Stimulated activated CD8-positive, alpha-beta memory T cell treated with anti-CD3 and anti-CD28 coated beads, Interleukin-15, amount 100 ng/mL, for 1 hour (primary cell): ENCODE measurements at regions not wholly inside any gene's neighbourhood (a gene's known extent, or its start where the extent isn't known, plus 50 kb on each side); places are given as distances from the start of the nearest gene placed in this dataset.
"Not testable (repeated sequence)": the region's sequence is repeated elsewhere in the genome, so short reads cannot be mapped to it uniquely, and the experiment has no call there.

ENCODE experiments used
- DNase-seq: peaks from one replicate; pipeline ENCODE4 v3.0.0-alpha.2; 2020; ENCODE audit warnings: low read depth

DNA sequence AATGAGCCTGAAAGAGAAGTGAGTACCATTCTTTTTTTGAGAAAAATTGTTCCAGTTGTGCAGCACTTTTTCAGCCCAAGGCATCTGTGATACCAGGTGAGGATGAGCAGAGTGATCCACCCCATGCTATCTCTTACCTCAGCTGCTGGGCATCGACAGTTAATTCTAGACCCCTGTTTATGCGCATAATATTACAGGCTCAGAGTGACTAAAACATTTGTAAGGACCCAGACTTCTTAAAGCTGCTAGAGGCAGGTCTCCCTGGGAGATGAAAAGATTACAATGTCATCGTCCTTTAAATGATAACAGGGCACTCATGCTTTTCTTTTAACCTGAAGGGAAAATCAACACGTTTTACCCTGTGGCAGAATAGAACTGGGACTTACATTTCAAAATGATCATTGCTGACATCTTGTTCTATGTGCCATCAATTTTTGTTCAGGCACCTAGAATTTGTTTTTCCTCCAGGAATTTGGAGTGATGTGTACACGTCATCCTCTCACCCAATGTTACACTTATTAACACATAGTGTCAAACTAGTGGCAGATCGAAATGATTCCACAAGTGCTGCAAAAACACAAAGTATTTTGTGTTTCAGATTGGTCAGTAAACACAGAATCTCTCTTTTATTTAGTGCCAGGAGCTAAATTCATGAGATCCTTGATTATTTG, 684.6 kb downstream of the UTRN start:
- no peak for DNase-seq

DNA sequence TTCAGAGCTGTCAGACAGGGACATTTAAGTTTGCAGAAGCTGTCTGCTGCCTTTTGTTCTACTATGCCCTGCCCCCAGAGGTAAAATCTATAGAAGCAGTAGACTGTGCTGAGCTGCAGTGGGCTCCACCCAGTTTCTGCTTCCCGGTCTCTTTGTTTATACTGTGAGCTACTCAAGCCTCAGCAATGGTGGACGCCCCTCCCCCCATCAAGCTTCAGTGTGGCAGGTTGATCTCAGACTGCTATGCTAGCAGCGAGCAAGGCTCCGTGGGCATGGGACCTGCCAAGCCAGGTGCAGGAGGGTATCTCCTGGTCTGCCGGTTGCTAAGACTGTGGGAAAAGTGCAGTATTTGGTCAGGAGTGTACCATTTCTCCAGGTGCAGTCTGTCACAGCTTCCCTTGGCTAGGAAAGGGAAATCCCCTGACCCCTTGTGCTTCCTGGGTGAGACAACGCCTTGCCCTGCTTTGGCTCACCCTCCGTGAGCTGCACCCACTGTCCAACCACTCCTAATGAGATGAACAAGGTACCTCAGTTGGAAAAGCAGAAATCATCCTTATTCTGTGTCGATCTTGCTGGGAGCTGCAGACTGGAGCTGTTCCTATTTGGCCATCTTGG, 692.2 kb downstream of the UTRN start:
- DNase-seq = not testable (repeated sequence)

DNA sequence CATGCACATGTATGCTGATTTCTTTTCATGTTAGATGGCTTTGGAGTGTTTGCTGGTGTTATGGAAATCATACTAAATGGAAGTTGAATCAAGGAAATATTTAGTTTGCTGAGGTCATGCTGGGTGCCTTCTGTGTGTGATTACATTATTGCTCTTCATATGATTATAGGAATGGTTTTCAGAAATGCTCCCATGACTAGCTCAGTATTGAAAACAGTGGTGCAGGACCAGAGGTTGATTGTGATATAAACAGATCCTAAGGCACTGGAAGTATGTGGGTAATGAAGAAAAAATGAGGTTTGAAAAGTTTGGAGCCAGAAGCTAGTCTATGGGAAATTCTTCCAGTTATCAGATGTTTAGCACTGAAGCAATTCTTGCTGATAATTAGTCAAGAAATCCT, 693.1 kb downstream of the UTRN start:
- DNase-seq = no peak

DNA sequence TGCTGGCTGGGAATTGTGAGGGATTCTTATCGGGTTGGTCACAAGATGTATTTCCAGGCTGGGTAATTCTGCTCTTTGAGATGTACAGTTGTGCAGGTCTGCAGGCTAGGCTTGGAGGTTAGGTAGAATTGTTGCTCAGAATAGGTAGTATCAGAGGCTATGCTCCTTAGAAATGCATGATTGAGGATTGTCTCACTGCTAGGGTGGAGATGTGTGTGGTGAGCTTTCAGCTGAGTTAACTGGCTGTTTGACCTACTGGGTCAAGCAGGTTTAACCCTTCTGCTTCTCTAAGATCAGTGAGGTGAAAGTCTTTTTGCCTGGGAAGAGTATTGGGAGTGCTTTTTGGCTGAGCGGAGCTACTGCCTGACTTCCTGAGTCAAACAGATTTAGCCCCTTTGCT, 701.1 kb downstream of the UTRN start:
- DNase-seq = no peak

DNA sequence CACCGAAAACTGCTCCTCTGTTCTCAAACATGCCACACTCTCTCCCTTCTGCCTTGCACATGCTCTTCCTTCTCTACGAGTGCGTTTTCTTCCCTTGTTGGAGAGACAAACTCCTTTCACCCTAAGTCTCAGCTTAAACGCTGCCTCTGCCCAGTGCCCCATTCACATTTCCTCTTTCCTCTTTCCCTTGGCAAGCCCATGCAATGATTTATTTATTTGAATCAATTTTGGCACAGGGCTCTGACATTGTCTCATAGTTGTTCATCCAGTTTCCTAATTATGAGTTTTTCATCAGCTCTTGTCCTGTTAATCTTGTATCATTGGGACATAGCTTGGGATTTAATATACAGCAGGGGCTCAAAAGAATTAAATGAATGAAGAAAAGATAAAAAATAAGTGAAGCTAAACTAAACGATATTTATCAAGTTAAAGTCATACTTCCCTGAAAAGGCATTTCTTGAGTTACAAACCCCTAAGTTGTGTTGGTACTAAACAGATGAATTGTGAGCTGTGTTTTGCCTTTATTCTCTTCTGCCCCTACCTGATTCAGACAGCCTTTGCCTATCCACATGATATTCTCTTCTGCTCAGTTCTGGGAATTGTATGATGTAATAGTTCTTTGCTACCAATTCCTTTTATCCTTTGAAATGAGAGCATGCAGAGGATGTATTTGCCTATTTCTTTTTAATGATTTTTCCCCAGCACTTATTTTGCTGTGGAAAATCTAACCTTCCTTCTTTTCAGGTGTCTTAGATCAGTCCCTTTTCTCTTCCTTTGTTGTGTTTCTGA, 704.4 kb downstream of the UTRN start:
- DNase-seq = no peak

DNA sequence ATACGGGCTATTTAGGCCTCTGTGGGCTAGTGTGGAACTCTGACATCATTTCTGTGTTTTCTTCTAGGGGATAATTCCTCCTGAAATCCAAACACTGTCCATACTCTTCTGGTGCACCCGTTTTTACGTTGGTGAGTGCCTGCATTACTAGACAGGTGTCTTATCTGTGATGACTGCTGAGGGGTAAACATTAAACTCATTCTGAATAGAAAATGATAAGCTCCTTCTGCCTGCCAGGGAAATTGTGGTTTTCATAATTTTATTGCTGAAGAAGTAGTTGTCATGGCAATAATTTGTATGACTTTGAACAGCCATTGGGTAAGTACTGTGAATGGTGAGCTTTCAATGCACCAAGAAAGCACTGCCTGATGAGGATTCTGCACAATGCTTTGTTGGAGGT, 705.6 kb downstream of the UTRN start:
- DNase-seq = no peak

DNA sequence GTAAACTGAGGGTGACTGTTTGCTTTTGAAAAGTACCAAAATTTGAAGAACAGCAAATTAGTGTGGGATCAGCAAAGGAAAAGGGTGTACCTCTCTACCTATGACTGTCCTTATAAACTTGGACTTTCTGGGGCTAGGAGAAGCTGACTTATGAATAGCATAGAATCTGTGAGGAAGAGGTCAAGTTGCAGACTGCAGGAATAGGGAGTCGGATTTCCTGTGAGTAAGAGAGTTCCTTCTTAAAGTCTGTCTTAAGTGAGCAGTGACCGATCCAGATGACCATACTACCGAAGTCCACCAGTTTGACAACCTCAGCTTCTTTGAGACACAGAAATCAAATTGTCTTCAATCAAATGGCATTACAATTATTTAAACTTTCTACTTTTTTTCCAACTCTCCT, 708.7 kb downstream of the UTRN start:
- DNase-seq = no peak

DNA sequence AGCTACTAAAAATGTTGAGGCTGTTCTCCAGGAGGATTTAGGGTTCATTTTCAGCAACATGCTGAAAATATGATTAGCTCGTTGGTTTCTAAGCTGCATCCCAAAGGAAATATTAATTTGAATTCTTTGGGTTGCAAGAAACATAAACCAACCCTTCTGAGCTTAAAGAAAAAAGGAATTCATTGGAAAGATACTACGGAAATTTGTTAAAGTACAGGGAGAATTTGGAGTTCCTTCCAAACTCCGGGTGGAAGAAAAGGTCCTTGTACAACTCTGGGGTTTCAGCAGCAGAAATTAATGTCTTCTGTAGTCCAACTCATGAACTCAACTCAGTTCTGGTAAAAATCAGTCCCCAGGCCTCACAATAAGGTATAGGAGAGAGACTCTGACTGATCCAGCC, 712.9 kb downstream of the UTRN start:
- DNase-seq = no peak

DNA sequence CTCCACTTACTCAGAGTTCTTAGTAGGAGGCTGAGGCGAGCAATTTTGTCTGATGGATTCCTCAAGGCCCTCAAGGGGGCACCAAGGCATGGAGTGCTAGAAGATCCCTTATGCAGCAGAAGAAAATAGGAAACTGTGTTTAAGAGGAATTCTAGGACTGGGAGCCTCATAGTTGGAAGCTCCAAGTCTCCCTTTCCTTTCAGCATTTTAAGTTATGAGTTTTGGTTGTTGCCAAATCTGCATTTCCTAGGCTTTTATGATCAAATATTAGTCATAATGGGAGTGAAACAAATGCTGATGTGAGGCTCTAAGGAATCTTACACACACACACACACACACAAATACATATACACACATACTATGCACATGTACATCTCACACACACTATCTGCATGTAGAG, 714.0 kb downstream of the UTRN start:
- DNase-seq = no peak

DNA sequence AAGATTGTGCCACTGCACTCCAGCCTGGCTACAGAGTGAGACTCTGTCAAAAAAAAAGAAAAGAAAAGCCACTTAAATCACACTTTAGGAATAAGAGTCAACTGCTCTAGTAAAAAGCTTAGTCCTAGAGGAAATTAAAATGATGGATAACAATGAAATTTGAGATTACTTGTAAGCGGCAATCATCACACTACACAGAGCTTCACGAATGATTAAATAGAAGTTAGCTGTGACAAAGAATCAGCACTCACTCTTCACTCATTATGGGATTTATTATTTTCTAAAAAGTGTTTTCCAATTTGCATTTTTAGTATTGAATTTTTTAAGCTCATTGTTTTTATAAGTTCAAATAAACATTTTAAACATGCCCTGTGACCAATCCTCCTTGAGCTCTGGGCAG, 718.0 kb downstream of the UTRN start:
- DNase-seq = no peak

DNA sequence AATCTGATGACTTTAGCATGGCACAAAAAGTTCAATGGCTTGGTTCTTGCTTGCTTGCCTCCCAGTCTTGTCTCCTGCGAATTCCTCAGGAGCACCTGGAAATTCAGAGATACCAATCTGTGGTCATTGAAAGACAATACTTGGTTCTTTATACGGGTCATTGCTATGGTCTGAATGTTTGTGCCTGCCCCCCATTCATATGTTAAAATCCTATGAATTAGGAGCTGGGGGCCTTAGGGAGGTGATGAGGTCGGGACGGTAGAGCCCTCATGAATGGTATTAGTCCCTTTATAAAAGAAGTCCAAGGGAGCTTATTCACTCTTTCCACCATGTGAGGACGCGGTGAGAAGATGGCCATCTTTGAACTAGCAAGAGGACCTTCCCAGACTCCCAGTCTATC, 721.8 kb downstream of the UTRN start:
- DNase-seq = no peak

DNA sequence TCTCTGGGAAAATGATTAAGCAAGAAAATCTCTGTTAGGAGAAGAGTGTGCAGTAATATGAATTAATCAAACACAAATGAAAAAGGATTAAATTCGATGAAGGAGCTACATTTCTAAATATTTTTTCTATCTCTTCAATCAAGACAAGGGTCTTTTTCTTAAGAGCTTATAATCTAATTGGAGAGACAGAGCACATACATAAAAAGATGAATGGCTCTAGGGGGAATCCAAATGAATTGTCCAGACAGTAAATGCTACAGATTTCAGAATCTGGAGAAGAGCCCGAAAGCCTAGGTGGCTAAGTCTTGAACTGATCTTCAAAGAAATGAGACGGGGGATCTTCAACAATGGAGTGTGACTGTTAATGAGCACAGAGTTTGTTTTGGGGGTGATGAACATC, 723.6 kb downstream of the UTRN start:
- no peak for DNase-seq

DNA sequence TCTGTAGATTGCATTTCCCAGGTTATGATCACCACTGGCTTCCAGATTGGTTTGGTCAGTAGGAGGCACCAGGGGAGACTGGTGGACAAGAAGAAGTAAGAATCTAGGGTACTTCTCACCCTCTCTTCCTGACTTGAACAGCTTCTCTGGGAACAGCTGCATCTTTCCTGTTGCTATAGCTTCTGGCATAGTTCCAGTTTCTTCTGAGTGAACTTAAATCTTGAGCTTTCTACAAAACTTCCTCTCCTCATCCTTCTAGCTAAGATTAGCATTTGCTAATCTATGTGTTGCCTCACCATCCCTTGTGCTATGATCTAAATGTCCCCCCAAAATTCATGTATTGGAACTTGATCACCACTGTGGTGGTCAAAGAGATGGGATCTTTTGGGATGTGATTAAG, 724.6 kb downstream of the UTRN start:
- DNase-seq = no peak

DNA sequence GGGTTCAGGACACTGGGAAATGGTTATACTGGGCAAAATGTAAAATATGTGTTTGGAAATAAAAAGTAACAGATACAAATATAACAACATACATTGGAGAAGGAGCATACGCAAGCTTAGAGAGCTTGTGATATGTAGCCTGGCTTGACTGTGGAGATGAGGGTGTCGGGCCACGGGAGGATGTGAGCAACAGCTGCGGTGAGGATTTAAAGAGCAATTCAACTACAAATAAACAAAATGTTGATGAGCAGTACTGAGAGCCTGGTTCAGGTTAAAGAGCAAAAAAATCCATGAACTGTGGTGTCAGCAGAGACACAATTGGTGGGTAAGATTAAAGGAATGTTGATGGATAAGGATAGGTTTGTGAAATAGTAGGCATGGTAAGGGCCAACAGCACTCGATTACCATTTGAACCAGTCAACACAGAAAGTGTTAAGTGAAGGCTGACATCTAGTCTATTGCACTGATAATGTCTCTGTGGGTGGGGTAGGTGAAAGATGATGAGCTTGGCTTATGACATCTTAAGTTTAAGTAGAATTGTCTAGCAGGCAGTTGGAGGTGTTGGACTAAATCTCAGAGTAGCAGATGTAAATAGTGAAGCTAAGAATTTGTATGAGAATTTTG, 723.2 kb downstream of the EPM2A start:
- no peak for DNase-seq

DNA sequence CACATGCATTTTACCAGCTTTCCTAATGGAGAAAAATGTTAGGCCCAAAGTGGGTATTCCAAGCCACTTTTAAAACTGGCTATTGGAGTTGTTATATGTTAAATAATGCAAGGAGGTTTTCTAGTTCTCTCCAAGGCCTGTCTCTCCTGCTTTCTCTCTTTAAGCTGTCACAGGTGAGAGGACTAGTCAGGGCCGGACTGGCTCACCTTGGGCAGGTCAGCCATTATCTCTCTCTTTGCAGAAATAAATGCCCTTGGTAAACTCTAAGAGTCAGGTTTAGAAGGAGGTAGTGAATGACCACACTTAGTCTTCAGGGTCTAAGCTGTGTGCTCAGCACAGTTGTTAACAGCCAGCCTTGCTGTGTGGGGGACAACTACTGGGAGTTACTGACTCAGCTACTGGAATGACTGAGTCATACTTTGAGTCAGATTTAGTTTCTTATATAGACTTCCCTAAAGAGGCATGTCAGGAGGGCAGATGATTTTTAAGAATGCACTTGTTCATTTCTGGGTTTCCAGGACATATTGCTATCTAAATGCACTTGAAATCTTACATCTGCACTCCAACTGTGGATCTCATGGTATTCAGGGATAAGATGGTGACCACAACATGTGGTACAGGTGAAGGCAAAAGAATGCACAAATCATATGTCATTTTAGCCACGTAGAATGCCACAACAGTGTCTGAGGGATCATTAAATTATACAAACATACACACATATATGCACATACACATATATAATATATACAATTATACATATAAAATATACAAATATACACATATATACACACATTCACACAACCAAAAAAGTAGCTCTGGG, 719.4 kb downstream of the EPM2A start:
- DNase-seq = no peak

DNA sequence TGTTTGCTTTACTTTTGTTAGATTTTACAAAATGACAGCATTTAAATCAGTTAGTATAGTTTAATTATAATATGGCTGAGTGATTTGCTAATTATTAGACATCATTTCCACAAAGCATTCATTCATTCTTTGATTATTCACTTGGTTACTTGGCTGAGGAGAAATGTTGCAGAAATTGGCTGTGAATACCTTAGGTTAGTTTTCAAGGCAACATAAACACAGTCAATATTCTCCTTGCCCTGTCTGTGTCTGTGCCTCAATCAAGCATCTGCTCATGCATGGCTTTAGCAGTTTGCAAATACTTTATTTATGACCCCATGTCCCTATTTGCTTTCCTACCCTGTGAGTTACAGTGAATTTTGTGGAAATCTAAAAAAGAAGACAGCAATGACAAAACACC, 718.3 kb downstream of the EPM2A start:
- DNase-seq = no peak

DNA sequence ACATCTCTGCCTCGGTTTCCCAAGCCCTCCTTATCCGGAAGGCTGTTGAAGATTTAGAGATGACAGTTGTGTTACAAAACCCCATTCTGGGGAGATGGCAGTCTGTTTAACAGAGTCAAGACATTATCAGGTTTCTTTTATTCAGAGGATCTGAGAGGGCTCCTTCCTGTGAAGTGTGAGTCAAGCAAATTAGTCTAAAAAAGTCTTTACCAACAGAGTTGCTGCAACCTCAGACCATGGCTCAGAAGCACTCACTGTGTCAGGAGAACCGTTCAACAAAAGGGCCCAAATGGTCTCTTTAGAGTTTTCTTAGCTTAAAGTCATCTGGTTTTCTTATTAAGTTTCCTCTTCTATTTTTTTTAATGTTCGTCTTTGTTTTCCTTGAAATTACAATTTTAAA, 717.8 kb downstream of the EPM2A start:
- no peak for DNase-seq

DNA sequence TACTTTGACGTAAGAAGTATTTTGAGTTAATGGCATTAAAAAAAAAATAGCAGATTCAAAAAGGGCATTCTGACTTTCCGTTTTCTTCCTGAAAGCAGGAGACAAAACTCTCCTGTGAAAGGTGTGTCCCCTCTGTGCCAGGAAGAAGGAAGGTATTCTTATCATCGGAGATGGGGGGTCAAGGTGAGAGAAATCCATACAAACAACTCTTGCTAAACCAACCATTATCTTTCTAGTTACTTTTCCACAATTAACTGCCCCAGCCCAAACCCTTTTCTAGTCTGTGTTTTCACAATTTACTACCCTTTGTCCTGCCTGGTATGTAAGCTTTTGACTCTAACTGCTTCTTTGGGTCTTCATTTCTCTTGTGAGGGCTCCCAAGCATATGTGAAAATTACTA, 717.3 kb downstream of the EPM2A start:
- no peak for DNase-seq

DNA sequence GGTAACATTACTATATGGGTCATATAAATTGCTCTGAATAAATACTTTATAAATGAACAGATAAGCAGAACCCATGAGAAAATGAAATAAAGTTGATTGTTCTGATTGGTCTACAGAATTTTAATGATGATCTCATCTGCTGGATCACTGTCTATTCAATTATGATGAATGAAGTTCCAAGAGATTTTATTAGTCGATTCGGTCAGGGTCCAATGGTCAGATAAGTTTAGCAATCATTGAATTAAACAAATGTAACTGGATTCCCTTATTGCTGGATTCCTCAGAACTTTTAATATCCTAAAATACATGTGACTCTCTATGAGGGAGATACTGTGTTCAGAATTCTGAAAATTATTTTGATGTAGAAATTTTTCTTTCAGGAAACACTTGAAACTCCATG, 715.2 kb downstream of the EPM2A start:
- no peak for DNase-seq

DNA sequence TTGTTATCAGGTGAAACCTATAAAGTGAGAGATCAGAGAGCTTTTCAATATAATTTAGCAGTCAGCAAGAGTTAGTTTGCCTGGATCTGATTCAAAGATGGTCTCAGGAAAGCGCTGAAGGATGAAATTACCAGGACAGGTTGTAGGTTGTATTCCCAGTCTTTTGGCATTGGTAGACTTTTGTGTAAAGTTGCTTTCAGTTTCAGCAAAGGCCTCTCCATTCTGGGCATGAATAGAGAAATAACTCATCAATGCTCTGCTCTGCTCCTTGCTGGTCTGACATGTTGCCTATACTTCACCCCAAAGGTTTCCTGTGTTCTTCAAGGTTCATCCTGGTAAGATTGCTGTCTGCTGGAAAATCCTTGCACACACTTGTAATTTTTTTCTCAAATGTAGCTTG, 714.8 kb downstream of the EPM2A start:
- DNase-seq = no peak

DNA sequence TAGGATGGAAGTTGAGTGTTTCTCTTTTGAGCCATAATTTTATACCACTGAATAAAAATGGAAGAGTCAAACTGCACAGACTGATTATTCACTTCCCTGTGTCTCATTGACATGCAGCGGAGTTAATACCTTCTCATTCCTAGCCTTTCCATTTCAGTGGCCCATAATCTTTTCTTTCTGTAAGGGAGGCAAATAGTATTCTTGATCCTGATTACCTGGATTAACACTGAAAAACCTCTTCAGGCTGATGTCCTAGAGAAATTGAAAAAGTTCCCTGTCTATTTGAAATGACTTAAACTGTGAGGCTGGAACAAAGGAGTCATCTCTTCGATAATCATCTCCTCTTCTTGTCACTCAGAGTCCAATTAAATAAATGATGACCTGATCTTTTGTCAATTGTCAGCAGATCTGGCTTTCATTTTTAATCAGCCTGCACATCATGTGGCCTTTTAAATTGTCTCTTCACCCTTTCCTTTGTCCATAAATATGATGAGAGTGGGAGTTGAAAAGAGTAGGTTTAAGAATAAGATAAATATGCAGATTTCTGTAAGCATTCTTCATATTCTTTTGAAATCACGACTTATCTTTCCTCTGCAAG, 713.0 kb downstream of the EPM2A start:
- DNase-seq = no peak
